NCI-H1417 (cell line): ENCODE measurements at regions not wholly inside any gene's neighbourhood (a gene's known extent, or its start where the extent isn't known, plus 50 kb on each side); places are given as distances from the start of the nearest gene placed in this dataset.
A peak's percentile ranks its signal among the peaks of the same experiment; 100 is the strongest.
"Not testable (repeated sequence)": the region's sequence is repeated elsewhere in the genome, so short reads cannot be mapped to it uniquely, and the experiment has no call there.

Experiments
- DNase-seq, 3 experiments: peaks; one replicate each; lab custom pipeline; 2025; lab: John Stamatoyannopoulos, UW

- DNase-seq: no peak
These were observed 138.1 kb upstream of the GRAMD2B start for GRCh38 chr5:126284977-126285696.

- DNase-seq: not testable (repeated sequence)
These were observed 127.1 kb upstream of the GRAMD2B start for GRCh38 chr5:126296121-126296520.

GRCh38 chr5:126300293-126300692 is 122.9 kb upstream of the GRAMD2B start:
- no peak for DNase-seq

DNA sequence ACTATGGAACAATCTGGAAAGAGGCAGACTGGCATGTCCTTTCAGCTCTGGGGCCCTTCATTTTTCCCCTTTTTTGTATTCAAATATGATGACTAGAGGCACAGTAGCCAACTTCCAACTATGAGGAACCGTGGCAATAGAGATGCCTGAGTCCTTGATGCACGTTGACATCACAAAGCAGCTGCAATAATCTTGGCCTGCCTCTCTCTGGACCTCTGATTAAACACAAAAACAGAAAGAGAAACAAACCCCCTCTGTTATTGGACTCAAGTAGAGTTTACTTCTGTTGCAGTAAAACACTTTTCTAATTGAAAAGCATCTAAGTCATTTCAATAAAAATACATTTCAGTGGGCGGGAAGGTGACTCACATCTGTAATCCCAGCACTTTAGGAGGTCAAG is 122.2 kb upstream of the GRAMD2B start:
- DNase-seq: no peak

DNA sequence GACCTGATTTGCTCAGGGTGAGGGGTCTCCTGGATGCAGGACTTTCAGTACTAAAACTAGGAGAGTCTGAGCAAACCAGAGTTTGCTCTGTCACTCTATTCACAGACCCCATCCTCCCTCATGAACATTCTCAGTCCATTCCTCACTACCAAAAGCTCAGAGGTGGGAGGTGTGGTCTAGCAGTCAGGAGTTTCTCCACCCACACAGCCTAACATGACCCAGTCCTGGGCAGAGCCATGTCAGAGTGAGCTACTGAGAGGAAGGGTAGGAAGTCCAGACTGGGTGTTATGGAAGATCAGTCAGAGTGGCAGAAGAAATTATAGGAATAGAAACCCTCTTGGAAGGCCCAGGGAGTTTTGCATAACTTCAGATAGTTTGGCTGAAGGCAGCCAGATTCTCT is 113.3 kb upstream of the GRAMD2B start:
- DNase-seq: no peak

- DNase-seq: no peak
These were observed 111.4 kb upstream of the GRAMD2B start for GRCh38 chr5:126311766-126312165.

DNA sequence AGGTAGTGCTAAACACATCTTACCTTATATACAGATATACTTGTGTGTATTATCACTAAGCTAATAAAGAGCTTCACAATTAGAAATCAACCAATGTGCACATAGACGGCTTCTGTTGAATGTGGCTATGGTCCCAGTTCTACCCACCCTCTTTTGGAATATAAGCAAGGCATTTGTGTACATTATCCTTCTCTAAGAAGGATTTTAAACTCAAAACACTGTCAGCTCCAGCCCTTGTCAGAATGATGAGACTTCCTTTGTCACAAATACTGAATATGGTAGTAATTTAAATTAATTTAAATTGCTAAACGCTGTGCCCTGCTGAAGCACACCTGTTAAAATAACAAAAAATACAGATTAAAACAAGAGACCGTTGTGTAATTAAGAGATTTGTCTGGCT is 107.9 kb upstream of the GRAMD2B start:
- no peak for DNase-seq

- no peak for DNase-seq
These were observed 90.9 kb upstream of the GRAMD2B start for GRCh38 chr5:126332326-126332725.

DNA sequence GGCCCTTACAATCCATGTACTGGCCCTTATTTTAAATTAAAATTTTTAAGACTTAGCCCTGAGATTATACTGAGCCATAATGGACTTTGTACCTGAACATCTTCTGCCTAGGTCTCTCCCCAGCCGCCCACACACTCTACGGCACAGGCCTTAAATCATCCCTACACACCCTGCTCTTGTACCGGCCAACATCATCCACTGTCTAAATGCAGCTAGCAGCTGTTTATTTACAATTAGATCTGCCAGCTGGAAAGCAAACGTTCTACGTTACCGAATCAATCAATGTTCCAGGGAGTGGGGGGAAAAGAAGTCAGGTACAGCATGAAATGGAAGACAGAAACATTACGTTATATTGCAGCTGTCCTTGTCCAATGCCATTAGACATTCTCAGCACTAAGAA is 88.4 kb upstream of the GRAMD2B start:
- DNase-seq: peak in 2 of 3 experiments; percentile 5 to 47

DNA sequence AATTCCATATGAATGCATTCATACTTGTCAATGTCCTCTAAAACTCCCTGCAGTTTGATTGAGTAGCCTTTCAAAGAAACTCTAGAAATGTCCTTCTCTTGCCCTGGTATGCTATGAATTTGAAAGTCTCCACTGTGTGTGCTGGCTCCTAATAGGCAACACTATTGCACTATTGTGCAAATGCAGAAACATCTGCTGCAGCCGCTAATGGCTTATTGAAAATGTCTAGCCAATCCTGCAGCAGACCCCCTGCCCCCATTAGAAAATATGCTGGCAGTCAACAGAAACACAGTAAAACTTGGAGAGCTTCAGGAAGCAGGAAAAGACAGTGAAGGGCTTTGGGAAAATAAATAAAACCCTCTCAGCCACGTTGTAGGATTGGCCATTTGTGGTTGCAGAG is 87.3 kb upstream of the GRAMD2B start:
- DNase-seq: no peak

GRCh38 chr5:126338635-126339034 is 84.6 kb upstream of the GRAMD2B start:
- no peak for DNase-seq

- DNase-seq: peak; percentile 7 to 72 (median 69)
These were observed 83.9 kb upstream of the GRAMD2B start for GRCh38 chr5:126339215-126339805.

DNA sequence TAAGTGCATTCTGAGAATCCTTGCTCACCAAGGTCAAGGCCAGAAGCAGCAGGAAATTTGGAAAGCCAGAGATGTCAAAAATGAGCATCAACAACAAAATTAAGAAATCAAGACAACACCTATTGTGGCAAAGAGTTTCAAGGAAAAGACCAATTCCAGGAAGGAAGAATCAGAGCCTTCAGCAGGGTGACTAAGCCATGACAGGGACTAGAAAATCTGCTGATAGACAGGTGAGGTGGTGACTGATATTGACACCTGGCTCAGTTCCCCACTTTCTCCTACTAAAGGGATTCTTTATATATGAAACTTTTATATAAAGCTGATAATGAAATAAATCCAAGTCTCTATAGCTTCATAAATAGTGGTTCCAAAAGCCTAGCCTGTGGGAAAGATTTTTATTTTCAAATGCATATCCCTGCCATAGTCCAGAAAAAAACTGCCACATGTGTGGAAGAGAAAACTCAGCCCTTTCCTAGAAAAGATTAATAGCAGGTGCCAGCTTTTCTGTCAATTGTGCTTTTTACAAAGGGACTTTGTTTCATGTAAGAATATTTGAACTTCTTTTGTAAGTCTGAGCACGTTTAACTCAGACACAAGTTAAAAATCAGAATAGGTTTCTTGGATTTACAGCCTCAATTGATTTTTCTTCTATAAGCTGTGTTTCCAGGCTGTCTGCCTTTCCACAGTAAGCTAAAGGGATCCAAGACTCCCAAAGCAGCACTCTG is 81.1 kb upstream of the GRAMD2B start:
- DNase-seq: no peak

- peak in 2 of 3 experiments; percentile 5 to 33 for DNase-seq
These were observed 74.2 kb upstream of the GRAMD2B start for GRCh38 chr5:126348855-126349635.

GRCh38 chr5:126351153-126351552 is 72.1 kb upstream of the GRAMD2B start:
- no peak for DNase-seq

DNA sequence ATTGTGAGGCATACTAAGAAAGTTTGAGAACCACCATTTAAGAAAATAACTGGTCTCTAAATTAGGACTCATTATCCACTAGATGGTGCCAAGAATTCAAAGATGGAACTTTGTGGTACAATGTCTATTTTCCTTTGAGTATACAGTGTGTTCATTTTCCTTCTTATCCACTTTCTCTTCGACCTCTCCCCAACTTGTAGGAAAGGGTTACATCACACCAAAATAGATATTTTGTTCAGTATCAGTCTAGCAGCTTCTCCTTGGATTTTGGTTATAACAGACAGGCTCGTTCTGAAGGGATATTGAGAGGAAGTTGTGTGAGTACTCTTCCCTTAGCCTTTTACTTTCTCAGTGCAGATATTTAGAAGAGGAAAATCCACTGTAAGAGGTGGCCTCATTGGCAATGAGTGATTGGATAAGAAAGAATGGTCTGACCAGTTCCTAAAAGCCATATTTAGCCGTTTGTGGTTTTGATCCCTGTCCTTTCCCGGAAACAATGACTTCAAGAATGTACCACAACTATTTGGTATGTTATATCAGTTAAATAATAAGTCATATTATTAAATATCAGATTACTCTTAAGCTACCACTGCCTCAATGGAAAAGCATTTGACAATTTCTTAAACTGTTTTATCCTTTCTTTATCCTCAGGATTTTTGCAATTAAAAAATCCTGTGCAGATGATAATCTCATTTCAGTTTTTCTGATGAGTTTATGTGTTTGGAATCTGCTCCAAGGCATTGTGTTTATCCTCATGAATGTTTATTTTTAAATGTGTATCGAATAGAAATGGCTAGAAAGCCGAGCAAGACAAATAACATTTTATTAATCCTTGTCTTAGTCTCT is 69.0 kb upstream of the GRAMD2B start:
- peak in 2 of 3 experiments; percentile 44 to 56 for DNase-seq

GRCh38 chr5:126354858-126355731 is 68.1 kb upstream of the GRAMD2B start:
- DNase-seq: no peak

DNA sequence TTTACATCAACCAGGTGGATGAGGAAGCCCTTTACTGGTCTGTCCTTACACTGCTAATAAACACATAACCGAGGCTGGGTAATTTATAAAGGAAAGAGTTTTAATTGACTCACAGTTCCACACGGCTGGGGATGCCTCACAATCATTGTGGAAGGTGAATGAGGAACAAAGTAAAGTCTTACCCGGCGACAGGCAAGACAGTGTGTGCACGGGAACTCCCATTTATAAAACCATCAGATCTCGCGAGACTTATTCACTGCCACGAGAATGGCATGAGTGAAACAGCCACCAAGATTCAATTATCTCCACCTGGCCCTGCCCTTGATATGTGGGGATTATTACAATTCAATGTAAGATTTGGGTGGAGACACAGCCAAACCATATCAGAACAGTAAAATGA is 67.3 kb upstream of the GRAMD2B start:
- DNase-seq: no peak

DNA sequence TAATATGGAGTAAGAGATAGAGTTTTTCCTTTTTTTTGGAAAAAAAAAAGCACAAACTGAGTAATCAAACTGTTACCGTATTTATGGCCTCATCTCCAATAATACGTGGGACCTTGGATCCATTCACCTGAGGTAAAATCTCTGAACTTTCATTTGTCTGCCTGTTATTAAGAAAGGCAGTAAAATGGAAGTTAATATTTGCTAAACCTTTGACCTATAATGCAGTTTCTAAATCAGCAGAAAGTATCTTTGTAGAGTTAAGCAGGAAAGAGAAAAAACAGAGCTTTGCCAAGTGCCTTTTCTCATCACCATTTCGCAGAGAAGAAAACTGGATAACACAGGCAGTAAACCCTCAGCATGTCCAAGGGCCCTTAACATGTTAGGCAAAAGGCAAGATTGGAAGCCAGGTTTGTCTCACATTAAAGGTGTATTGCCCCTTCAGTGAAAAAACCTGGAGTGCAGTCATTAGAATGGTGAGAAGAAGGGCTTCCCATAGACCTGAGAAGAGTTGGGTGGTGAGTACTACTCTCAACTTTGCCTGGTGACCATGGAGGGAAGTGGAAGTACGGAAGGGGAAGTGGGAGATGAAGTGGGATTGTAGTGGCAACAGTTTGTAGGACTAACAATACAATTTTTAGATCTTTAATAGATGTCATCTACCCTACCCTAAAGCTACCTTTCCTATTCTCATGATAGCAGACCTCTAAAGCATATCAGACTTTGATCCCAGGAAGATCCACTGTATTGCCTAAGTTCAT is 65.4 kb upstream of the GRAMD2B start:
- DNase-seq: no peak

DNA sequence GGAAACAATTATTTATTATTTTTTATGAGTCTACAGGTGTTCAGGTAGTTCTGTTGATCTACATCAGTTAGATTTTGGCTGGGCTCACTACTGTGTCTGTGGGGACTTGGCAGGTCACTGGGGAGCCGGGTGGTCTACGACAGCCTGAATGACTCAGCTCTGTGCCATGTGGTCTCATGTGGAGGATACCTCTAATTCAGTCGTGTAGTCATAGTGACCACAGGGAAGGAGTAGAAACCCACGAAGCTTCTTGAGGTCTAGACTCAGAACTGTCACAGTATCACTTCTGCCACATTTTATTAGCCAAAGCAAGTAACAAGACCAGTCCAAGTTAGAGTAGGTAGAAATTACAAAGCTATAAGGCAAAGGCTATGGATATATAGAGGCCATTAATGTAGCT is 64.7 kb upstream of the GRAMD2B start:
- peak in 1 of 3 experiments; percentile 18 for DNase-seq
